GM21360 (cell line): ENCODE measurements at regions not wholly inside any gene's neighbourhood (a gene's known extent, or its start where the extent isn't known, plus 50 kb on each side); places are given as distances from the start of the nearest gene placed in this dataset.

ENCODE experiments used
- ATAC-seq: cut with Tn5 transposase; IDR thresholded peaks from one replicate; pipeline ENCODE4 v1.9.1; 2021; ENCODE audit warnings: mild to moderate bottlenecking, moderate library complexity; ENCODE audit not compliant: unreplicated experiment

DNA sequence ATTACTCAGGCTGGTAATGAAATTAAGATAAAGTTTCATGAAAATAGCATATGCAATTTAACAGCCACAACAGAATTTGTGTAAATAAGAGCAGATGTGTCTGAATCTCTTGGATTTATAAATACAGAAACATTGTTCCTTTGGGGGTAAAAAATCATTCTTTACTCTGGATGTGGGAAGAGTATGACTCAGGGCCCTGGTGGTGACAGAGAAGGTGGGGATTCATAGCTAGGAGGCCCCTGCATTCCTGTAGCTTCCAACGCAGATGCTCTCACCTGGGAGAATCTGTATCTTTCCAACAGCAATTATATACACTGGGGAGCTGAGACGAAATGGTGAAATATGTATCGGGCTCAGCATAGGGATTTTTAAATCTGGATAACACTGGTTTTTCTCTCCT, 167.6 kb upstream of the CADPS start:
- ATAC-seq = no peak

DNA sequence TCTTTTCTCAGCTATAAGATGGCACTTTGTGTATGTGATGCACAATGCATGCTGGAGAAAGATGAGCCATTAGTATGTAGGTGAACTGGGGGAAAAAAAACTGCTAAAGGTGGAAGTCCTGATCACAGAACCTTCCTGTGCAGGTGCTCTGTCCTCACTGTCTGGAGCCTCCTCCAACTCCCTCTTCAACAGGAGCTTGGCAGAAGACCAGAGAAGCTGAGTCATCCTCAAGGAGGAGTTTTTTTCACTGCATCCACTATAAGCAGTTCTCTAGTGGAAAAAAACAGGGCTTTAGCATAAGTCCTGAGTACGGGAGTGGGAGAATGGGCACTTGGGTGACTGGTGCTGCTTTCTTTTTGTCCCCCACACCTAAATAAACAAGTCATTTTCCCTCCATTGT, 168.4 kb upstream of the CADPS start:
- ATAC-seq = no peak

- no peak for ATAC-seq
Observed at GRCh38 chr3:63046152-63046551, 170.9 kb upstream of the CADPS start.

DNA sequence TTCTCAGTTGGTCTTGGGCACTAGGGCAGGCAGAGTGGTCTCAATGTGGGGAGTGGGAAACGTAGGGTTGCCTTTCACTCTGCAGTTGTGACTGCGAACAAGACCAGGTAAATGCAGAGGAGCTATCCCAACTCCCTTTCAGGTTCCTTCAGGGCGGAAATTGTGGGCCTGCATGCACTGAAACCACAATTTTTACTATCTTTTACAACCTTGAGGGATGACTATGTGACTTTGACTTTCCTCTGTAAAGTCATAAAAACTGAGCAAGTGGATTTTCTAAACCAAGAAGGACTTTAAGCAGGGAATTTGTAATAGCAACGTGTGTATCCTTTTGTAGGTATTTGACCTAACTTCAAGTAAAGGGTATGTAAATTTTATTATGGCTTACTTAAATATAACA, 171.4 kb upstream of the CADPS start:
- no peak for ATAC-seq

DNA sequence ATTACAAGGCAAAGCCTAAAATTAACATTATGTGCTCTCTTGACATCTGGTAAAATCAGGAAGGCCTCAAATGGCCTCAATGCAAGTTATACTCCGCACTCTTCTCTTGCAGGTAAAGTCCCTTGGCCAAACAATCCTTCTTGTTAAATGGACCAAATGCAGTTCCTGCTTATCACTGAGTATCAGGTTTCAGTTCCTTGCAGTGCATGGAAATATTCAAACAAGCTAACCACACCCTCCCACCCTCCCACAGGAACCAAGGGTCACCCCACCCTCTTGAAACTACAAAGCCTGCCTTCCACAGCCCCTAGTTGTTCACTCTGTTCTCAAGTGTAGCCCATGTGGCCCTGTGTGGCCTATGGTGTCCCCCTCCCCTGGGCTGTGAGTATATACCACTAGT, 171.9 kb upstream of the CADPS start:
- no peak for ATAC-seq

DNA sequence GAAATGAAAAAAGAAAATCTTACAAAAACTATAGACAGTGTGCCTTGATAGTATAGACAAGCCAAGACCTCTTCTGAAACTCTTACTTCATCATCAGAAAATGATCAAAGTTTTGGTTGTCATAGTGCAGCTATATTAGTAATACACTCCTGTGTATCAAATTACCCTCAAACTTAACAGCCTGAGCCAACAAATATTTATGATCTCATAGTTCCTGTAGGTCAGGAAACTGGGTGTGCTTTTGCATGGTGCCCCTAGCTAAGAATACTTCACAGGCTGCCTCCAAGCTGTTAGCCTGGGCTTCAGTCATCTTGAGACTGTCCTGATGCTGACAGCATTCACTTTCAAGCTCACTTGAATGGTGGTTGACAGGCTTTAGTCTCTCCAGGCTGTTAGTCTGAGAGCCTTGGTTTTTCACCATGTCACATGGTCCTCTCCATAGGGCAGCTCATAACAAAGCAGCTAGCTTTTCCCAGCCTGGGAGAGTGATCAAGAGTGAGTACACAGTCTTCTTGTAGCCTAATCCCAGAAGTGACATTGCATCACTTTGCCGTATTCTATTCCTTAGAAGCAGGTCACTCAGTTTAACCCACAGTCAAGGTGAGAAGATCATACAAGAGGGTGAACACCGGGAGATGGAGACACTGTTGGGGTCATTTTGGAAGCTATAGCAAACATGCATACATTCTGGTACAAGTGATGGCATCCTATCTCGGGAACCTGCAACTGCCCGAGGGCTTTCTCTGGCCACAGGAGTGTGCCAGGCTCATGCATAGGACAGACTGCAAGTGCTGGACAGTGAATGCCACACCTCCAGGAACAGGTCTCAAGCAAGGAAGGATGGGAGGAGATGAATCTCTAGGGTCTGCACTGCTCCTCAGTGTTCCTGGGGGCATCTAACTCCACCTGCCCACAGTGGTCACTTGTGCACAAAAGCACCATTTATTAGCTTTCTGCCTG, 173.4 kb upstream of the CADPS start:
- ATAC-seq = no peak

DNA sequence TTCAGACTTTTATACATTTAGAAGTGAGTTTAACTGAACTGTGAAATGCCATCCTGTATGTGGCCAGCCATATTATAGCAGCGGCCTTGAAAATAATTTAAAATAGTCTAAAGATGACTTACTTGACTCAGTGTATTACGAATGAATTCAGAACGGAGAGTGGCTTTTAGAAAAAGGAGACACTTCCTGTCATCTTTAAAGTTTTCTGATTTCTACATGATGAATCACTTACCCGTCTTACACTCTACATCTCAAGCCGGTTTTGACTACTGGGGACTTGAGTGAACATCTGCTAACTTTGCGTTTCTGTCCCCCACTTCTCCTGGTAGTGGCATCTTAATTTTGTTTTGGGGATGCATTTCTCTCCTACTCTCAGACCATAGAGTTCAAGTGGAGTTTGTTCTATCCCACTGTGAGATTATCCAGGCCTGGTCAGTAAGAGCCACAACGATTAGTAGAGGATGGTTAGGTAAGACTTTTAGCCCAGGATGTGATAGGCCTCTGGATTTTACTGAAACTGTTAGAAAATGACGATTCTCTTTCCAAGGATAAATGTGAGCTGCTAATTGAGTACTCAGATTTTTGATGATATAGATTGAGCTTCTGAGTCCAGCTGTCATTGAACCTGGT, 175.4 kb upstream of the CADPS start:
- ATAC-seq = no peak

- ATAC-seq = no peak
Observed at GRCh38 chr3:63051920-63052319, 176.7 kb upstream of the CADPS start.

- ATAC-seq = no peak
Observed at GRCh38 chr3:63056932-63057331, 181.7 kb upstream of the CADPS start.

DNA sequence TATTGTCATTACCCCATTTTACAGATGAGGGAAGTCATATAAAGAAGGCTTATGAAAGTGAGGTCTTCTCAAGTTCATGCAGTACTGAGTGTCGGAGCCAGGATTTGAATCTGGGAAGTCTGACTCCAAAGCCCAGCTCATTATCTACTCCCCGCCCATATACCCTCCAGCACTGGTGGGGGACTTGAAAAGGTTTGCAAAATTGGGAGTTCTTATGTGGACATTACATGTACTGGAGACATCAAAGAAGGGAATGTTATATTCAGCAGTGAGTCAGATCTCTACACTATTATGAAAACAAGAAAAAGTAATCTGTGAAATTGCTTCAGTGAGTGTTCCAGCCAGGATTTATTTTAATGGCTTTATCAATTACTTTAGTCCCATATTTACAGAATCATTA, 185.2 kb upstream of the CADPS start:
- ATAC-seq = no peak

- ATAC-seq = no peak
Observed at GRCh38 chr3:63061449-63061848, 186.2 kb upstream of the CADPS start.

DNA sequence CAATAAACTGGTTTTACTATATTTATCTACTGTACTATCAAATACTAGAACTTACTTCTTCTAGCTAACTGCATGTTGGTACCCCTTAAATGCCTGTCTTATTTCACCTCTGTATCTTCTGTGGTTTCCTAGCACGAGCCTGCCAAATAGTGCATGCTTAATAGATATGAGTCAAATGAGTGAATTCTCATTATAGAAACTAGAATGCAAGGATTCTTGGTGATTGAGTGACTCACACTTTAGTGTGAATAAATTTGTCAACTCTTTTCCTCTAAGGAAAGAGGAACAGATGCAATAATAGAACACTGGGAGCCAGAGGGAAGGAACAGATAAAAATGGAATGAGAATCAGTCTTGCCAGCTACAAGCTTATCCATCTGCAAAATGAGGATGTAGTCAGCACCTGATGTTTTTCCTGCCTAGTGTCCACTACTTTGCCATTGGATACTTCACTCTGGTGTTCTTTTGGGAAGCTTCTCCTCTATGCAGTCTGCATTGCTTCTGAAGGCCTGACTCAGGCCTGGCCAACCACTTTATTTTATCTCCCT, 189.1 kb upstream of the CADPS start:
- no peak for ATAC-seq

DNA sequence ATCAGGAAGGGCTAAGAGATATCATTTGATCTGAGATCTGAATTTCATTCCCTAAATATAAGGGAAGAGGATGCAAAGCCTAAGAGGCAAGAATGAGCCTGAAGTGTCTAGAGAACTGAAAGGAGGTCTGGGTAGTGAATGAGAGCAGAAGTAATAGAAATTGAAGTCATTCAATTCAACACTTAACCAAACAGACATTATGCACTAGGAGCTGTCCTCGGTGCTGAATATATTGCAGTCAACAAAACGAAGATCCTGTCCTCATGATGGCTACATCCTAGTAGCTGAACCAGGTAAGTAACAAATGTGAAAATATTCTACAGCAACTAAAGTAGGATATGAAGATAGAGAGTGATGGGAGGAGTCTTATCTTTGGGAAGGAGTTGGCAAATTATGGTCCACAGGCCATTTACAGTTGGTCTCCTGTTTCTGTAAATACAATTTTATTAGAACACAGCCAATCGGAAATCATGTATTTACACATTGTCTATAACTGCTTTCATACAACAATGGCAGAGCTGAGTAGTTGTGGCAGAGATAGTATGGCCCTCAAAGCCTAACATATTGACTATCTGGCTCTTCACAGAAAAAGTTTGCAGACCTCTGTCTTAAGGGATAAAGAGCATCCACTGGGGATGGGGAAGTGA, 192.9 kb upstream of the CADPS start:
- no peak for ATAC-seq

GRCh38 chr3:63069806-63070475, 194.7 kb upstream of the CADPS start:
- ATAC-seq = no peak

DNA sequence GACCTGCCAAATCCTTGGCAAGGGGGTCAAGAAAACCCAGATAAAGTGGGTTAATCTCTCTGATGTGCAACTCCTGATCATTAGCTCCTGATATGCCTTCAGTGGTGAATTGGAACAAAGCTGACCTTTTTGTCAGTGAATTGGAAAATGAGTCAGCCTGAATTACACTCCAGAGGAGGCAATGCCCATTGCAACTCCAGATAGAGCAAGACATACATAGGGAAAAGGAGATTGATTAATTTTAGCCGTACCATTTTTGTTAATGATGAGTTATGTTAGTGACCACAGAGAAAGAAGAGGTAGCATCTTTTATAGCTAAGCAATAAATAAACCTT, 195.2 kb upstream of the CADPS start:
- ATAC-seq = no peak

DNA sequence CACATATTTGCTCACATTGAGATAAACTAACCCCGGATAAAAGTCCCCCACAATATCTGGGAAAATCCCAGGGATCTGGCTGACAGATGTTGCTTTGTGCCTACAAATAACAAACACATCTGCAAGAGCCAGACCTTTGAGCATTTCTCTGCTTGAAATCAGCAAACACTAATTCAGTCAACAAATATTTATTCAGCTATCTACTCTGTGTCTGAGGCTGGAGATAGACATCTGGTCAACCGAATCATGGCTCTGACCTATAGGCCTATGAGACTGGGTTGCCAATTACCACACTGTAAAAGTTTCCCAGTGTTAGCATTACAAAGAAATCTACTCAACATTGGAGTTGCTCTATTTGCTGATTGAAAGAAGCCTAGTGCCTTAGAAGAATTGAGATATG, 201.1 kb upstream of the CADPS start:
- ATAC-seq = no peak

DNA sequence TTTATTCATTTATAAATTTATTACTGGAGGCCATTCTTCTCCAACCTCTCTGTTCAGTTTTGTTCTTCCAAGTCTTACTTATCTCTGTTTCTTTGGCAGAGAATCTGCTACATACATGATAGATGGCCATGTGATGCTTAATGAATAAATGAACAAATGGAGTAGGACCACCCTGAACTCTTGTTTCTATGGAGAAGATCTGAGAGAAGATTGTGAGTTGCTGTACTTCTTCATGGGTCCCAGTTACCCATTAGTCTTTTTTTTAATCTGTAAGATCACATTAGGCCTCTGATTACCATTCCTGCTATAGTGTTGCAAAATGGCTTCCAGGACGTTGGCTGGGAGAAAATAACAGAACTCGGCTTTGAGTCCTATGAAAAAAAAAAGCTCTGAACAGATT, 191.9 kb upstream of the SYNPR start:
- no peak for ATAC-seq

- no peak for ATAC-seq
Observed at GRCh38 chr3:63089007-63089750, 188.9 kb upstream of the SYNPR start.

DNA sequence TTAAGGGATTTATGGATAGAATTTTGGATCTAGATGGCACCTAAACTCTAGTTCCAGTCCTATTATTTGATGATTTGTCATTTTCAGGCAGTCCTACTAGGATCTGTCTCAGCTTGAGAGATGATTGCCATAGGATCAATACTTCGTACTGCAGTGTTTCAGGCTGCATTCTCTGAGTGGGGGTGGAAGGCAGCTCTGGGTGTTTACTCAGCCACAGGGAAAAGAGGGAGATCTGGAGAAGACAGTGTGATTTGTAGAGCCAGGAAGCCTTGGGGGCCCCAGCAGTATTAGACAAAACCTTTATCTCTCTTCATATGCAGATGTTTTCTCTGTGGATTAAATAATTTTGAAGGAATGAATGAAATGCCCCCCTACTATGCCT, 188.4 kb upstream of the SYNPR start:
- ATAC-seq = no peak

- no peak for ATAC-seq
Observed at GRCh38 chr3:63090656-63091055, 187.5 kb upstream of the SYNPR start.

DNA sequence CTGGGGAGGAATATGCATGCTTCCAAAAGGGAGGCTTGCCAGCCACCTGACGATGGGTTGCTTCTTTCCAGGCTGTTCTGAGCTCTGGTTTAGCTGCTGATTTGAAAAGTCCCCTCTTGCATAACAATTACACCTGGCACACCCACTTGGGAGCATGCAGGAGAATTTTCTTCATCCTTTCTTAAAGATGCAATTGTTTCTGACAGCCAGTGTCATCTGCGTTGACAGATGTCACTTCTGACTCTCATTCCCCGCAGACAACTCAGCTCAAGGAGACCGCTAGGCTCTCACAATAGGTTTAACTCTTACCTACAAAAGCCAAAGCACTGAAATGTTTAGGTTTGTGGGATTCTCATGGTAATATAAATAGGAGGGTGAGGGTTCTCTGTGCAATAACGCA, 185.6 kb upstream of the SYNPR start:
- ATAC-seq = no peak
